PFSK-1 (cell line): ENCODE measurements at regions not wholly inside any gene's neighbourhood (a gene's known extent, or its start where the extent isn't known, plus 50 kb on each side); places are given as distances from the start of the nearest gene placed in this dataset.

ENCODE experiments used
- FOXP2 ChIP-seq: optimal IDR thresholded peaks from 2 replicates; pipeline ENCODE3; 2011; ENCODE audit warnings: borderline replicate concordance, control low read depth, inconsistent platforms; ENCODE audit not compliant: insufficient read depth; ENCODE audit errors: extremely low read length, extremely low read depth
- POLR2AphosphoS5 ChIP-seq: IDR thresholded peaks from 2 replicates; pipeline ENCODE4 v1.6.1; 2012; ENCODE audit warnings: low read depth, mild to moderate bottlenecking, control low read depth, low read length, moderate library complexity
- SIN3A ChIP-seq: IDR thresholded peaks from 2 replicates; pipeline ENCODE4 v1.6.1; 2012; ENCODE audit warnings: mild to moderate bottlenecking, low read length, moderate library complexity, borderline replicate concordance; ENCODE audit not compliant: insufficient read depth
- TAF1 ChIP-seq: IDR thresholded peaks from 2 replicates; pipeline ENCODE4 v1.6.1; 2012; ENCODE audit warnings: low read length, control low read depth, borderline replicate concordance; ENCODE audit not compliant: insufficient read depth
- TF ChIP-seq, protein P1 (sequence below), 2 experiments: IDR thresholded peaks; 2 replicates each; pipeline versions ENCODE4 v1.6.1 to v1.8.0; 2011 to 2012; ENCODE audit warnings: low read depth in 2 of 2, low read length in 2 of 2, control low read depth in 1 of 2, inconsistent platforms in 1 of 2, mild to moderate bottlenecking in 1 of 2, moderate library complexity in 1 of 2; ENCODE audit not compliant: insufficient read depth in 1 of 2

DNA sequence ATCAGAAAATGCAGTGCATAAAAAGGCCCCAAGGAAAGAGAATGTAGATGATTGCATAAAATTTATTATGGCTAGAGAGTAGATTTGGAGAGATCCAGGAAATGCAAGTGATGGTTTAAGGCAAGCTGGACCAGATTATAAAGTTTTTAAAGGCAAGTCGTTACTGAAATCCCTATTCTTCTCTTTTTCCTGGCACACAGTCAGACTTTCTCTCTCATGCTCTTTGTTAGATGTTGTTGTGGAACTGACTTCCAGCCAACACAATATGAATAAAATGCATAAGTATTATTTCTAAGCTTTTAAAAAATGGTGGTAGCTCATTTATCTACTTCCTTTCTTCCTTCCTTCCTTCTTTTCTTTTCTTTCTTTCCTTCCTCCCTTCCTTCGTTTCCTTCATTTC, 1085.4 kb upstream of the CDH6 start:
- no peak for TF ChIP-seq FOXP2

DNA sequence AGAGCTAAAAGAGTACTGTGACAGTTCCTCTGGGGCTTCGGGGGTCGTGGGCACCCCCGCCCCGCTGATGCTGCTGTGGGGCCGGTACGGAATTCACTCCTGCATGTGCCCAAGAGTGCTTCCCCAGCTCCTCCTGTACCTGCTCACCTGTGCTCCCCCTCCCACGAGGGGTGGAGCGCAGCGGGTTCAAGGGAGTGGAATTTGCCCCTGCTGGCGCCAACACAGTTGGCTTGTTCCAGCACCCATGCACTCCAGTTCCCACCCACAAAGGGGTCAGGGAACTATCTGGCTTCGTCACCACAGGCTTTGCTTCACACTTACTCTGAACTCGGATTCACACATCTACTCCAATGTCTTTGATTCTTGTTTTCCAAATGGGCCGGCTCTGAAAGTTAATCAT, 1086.9 kb upstream of the CDH6 start:
- TF ChIP-seq SIN3A (no peak), POLR2AphosphoS5 (no peak), FOXP2 (no peak), TAF1 (no peak)
- TF ChIP-seq, protein P1, sequence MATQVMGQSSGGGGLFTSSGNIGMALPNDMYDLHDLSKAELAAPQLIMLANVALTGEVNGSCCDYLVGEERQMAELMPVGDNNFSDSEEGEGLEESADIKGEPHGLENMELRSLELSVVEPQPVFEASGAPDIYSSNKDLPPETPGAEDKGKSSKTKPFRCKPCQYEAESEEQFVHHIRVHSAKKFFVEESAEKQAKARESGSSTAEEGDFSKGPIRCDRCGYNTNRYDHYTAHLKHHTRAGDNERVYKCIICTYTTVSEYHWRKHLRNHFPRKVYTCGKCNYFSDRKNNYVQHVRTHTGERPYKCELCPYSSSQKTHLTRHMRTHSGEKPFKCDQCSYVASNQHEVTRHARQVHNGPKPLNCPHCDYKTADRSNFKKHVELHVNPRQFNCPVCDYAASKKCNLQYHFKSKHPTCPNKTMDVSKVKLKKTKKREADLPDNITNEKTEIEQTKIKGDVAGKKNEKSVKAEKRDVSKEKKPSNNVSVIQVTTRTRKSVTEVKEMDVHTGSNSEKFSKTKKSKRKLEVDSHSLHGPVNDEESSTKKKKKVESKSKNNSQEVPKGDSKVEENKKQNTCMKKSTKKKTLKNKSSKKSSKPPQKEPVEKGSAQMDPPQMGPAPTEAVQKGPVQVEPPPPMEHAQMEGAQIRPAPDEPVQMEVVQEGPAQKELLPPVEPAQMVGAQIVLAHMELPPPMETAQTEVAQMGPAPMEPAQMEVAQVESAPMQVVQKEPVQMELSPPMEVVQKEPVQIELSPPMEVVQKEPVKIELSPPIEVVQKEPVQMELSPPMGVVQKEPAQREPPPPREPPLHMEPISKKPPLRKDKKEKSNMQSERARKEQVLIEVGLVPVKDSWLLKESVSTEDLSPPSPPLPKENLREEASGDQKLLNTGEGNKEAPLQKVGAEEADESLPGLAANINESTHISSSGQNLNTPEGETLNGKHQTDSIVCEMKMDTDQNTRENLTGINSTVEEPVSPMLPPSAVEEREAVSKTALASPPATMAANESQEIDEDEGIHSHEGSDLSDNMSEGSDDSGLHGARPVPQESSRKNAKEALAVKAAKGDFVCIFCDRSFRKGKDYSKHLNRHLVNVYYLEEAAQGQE (IDR thresholded peaks at IDR 0.05; ENCODE audit: insufficient read depth in 1 of 2, low read depth in 2 of 2, low read length in 2 of 2), result no peak

DNA sequence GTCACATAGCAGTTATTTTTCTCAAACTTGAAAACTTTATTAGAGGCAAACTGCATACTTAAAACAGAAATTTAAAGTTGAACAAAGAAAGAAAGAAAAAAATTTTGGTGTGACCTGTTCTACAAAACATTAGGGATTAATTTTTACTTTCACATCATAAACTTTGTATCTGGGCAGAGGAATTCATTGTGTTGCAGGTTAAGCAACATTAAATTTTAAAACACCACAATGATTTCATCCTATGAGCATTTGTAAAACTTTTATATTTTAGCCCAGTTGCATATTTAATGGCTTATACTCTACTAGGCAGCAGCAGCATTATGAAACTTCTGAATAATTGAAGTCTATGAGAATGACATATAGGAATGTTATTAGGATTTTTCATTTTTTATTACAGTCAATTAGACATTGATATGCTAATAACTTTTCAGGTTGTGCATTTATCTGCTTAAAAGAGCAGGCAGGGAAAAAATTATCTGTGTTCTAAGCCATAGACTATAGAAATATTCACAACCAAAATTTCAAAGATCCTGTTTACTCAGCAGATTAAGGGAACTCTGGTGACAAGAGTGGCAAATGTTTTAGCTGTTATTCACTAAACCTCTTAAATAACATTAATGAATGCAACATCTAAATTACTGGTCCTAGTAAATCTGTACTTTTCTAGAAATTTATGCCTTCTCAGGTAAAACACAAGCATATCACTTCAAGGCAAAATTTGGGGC, 1088.5 kb upstream of the CDH6 start:
- TF ChIP-seq TAF1 (no peak), SIN3A (no peak)
- TF ChIP-seq, protein P1 (IDR thresholded peaks at IDR 0.05; ENCODE audit: insufficient read depth in 1 of 2, low read depth in 2 of 2, low read length in 2 of 2), result no peak

DNA sequence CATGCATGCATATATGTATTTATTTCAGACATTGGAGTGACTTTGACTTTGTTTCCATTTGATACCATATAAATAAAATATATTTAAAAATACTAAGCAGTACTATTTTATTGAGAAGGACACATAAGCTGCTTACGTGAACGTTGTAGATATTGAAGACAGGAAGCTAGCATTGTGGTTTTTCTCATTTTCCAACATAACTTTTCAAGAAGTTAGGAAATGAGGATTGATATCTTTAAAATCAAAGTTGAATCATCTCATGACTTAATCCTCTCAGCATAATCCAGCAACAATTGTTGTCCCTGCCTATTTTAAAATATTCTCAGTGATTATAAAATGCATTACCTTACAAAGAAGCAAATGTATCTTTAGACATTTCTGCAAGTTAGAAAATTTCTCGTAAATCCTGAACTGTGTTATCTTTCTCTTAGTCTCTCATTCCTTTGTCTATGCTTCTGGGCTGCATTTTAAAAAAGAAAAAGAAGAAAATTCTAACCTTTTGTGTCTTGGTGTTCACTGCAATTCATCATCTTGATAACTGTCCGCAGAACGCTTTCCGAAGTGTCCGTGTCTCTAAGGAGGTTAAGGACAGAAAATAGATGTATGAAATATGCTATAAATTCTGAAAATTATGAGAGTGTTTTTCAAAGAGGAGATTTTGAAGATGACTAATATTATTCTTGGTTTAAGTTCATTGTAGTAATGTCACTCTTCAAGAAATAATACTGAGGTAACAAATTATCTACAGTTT, 1089.9 kb upstream of the CDH6 start:
- TF ChIP-seq POLR2AphosphoS5 (no peak), TAF1 (no peak), SIN3A (no peak), FOXP2 (no peak)
- TF ChIP-seq, protein P1 (IDR thresholded peaks at IDR 0.05; ENCODE audit: insufficient read depth in 1 of 2, low read depth in 2 of 2, low read length in 2 of 2), result no peak

DNA sequence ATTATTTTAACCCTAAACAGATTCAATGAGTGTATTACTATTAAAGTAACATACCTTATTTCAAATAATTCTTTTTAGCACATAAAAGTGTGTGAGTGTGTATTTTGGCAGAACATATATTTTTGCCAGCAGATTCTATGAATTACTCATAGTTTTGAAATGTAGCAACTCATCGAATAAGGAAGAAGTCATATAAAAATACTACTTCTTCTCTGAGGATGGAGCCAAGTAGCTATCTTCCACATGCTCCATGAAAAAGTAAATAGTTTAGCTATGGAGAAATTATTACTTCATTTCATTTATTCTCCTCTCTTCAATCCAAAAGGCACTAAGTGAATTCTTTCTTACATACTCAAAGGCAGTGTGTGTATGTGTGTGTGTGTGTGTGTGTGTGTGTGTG, 1090.4 kb upstream of the CDH6 start:
- TF ChIP-seq POLR2AphosphoS5 (no peak), FOXP2 (no peak), SIN3A (no peak), TAF1 (no peak)
- TF ChIP-seq, protein P1 (IDR thresholded peaks at IDR 0.05; ENCODE audit: insufficient read depth in 1 of 2, low read depth in 2 of 2, low read length in 2 of 2), result no peak
